HG03196 (cell line): ENCODE measurements at regions not wholly inside any gene's neighbourhood (a gene's known extent, or its start where the extent isn't known, plus 50 kb on each side); places are given as distances from the start of the nearest gene placed in this dataset.
"Not testable (repeated sequence)": the region's sequence is repeated elsewhere in the genome, so short reads cannot be mapped to it uniquely, and the experiment has no call there.

Source experiments
- ATAC-seq: cut with Tn5 transposase; IDR thresholded peaks from one replicate; pipeline ENCODE4 v1.9.1; 2021; ENCODE audit not compliant: unreplicated experiment

GRCh38 chr6:137313928-137314855 is 95.0 kb upstream of the IFNGR1 start:
- no peak for ATAC-seq

GRCh38 chr6:137313211-137313610 is 94.0 kb upstream of the IFNGR1 start:
- ATAC-seq, result no peak

- no peak for ATAC-seq
Measured at GRCh38 chr6:137311940-137312339, 92.8 kb upstream of the IFNGR1 start.

- no peak for ATAC-seq
Measured at GRCh38 chr6:137309078-137309762, 90.0 kb upstream of the IFNGR1 start.

GRCh38 chr6:137307163-137307854 is 88.1 kb upstream of the IFNGR1 start:
- ATAC-seq, result no peak

- no peak for ATAC-seq
Measured at GRCh38 chr6:137305691-137306090, 86.5 kb upstream of the IFNGR1 start.

- ATAC-seq, result no peak
Measured at GRCh38 chr6:137304020-137304780, 85.0 kb upstream of the IFNGR1 start.

GRCh38 chr6:137303441-137303840 is 84.3 kb upstream of the IFNGR1 start:
- ATAC-seq, result no peak

GRCh38 chr6:137299681-137300080 is 80.5 kb upstream of the IFNGR1 start:
- no peak for ATAC-seq

- ATAC-seq, result no peak
Measured at GRCh38 chr6:137297887-137298286, 78.7 kb upstream of the IFNGR1 start.

- not testable (repeated sequence) for ATAC-seq
Measured at GRCh38 chr6:137292326-137292725, 73.1 kb upstream of the IFNGR1 start.

GRCh38 chr6:137291441-137291840 is 72.3 kb upstream of the IFNGR1 start:
- no peak for ATAC-seq

- ATAC-seq, result no peak
Measured at GRCh38 chr6:137290601-137291261, 71.5 kb upstream of the IFNGR1 start.

- ATAC-seq, result no peak
Measured at GRCh38 chr6:137286916-137287315, 67.7 kb upstream of the IFNGR1 start.

GRCh38 chr6:137286368-137286767 is 67.2 kb upstream of the IFNGR1 start:
- ATAC-seq, result no peak

GRCh38 chr6:137284811-137285110 is 65.6 kb upstream of the IFNGR1 start:
- ATAC-seq, result no peak

GRCh38 chr6:137283940-137284810 is 65.0 kb upstream of the IFNGR1 start:
- peak; percentile 73 for ATAC-seq

- ATAC-seq, result no peak
Measured at GRCh38 chr6:137283080-137283479, 63.9 kb upstream of the IFNGR1 start.

- no peak for ATAC-seq
Measured at GRCh38 chr6:137282254-137282653, 63.1 kb upstream of the IFNGR1 start.

- ATAC-seq, result not testable (repeated sequence)
Measured at GRCh38 chr6:137279279-137279678, 60.1 kb upstream of the IFNGR1 start.
